SK-N-SH (cell line): ENCODE measurements at regions not wholly inside any gene's neighbourhood (a gene's known extent, or its start where the extent isn't known, plus 50 kb on each side); places are given as distances from the start of the nearest gene placed in this dataset.

Source experiments
- EP300 ChIP-seq, 2 experiments: IDR thresholded peaks; 2 replicates each; pipeline versions ENCODE4 v1.4.0 to v1.6.1; 2012; ENCODE audit warnings: borderline replicate concordance in 1 of 2, low read depth in 1 of 2, low read length in 1 of 2
- EZH2phosphoT487 ChIP-seq: fragments of 200-600 bp; sonication (generic); IDR thresholded peaks from 2 replicates; pipeline ENCODE4 v1.6.1; 2017; ENCODE audit warnings: low read depth, mixed run types, mild to moderate bottlenecking, antibody characterized with exemption, moderate library complexity, borderline replicate concordance
- GABPA ChIP-seq: IDR thresholded peaks from 2 replicates; pipeline ENCODE4 v1.4.0; 2012; ENCODE audit warnings: low read depth, mild to moderate bottlenecking
- JUND ChIP-seq: IDR thresholded peaks from 2 replicates; pipeline ENCODE4 v1.4.0; 2012
- NRF1 ChIP-seq: IDR thresholded peaks from 2 replicates; pipeline ENCODE4 v1.6.1; 2012; ENCODE audit warnings: low read depth, mild to moderate bottlenecking, low read length
- POLR2AphosphoS5 ChIP-seq: IDR thresholded peaks from 2 replicates; pipeline ENCODE4 v1.6.1; 2012; ENCODE audit warnings: low read depth, low read length
- RAD21 ChIP-seq: IDR thresholded peaks from 2 replicates; pipeline ENCODE4 v1.6.1; 2012; ENCODE audit warnings: mild to moderate bottlenecking, low read length
- RFX5 ChIP-seq: IDR thresholded peaks from 2 replicates; pipeline ENCODE4 v1.6.1; 2012; ENCODE audit warnings: mild to moderate bottlenecking, improper control_type of control experiment, low read length
- TF ChIP-seq, protein P1 (sequence below): fragments of 200-600 bp; sonication (generic); IDR thresholded peaks from 2 replicates; pipeline ENCODE4 v1.6.1; 2017; ENCODE audit warnings: antibody characterized with exemption, mild to moderate bottlenecking, moderate library complexity
- TF ChIP-seq, protein P2 (sequence below): fragments of 150-350 bp; IDR thresholded peaks from 2 replicates; pipeline ENCODE4 v1.6.1; 2016; ENCODE audit warnings: mild to moderate bottlenecking, low read depth, low read length
- TF ChIP-seq, protein P3 (sequence below): IDR thresholded peaks from 2 replicates; pipeline ENCODE4 v1.4.0; 2012; ENCODE audit warnings: low read depth, borderline replicate concordance

DNA sequence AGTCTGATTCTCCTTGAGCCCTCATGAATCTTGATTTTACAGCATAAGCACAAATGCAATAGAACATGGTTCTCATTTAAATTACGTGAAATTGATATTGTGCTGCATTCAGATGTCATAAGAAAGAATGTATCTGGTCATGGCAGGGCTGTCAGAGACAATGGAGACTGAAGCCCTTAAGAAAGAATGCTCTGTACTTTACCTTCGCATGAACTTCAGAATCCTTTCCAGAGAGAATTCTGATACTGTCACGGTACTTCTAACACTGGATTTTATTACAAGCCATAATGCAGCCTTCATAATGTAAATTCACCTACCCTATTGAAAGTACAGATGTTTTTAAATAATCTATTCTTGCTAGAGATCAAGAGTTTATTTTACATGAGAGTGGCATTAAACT lies 677.9 kb upstream of the ADGRL3 start:
- TF ChIP-seq EZH2phosphoT487 (no peak), JUND (no peak), RAD21 (no peak), POLR2AphosphoS5 (no peak), RFX5 (no peak), NRF1 (no peak), EP300 (IDR thresholded peaks at IDR 0.05; ENCODE audit: borderline replicate concordance in 1 of 2, low read depth in 1 of 2, low read length in 1 of 2) (no peak), GABPA (no peak)
- TF ChIP-seq, protein P1, sequence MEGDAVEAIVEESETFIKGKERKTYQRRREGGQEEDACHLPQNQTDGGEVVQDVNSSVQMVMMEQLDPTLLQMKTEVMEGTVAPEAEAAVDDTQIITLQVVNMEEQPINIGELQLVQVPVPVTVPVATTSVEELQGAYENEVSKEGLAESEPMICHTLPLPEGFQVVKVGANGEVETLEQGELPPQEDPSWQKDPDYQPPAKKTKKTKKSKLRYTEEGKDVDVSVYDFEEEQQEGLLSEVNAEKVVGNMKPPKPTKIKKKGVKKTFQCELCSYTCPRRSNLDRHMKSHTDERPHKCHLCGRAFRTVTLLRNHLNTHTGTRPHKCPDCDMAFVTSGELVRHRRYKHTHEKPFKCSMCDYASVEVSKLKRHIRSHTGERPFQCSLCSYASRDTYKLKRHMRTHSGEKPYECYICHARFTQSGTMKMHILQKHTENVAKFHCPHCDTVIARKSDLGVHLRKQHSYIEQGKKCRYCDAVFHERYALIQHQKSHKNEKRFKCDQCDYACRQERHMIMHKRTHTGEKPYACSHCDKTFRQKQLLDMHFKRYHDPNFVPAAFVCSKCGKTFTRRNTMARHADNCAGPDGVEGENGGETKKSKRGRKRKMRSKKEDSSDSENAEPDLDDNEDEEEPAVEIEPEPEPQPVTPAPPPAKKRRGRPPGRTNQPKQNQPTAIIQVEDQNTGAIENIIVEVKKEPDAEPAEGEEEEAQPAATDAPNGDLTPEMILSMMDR = no peak
- TF ChIP-seq, protein P2, sequence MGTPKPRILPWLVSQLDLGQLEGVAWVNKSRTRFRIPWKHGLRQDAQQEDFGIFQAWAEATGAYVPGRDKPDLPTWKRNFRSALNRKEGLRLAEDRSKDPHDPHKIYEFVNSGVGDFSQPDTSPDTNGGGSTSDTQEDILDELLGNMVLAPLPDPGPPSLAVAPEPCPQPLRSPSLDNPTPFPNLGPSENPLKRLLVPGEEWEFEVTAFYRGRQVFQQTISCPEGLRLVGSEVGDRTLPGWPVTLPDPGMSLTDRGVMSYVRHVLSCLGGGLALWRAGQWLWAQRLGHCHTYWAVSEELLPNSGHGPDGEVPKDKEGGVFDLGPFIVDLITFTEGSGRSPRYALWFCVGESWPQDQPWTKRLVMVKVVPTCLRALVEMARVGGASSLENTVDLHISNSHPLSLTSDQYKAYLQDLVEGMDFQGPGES = no peak
- TF ChIP-seq, protein P3, sequence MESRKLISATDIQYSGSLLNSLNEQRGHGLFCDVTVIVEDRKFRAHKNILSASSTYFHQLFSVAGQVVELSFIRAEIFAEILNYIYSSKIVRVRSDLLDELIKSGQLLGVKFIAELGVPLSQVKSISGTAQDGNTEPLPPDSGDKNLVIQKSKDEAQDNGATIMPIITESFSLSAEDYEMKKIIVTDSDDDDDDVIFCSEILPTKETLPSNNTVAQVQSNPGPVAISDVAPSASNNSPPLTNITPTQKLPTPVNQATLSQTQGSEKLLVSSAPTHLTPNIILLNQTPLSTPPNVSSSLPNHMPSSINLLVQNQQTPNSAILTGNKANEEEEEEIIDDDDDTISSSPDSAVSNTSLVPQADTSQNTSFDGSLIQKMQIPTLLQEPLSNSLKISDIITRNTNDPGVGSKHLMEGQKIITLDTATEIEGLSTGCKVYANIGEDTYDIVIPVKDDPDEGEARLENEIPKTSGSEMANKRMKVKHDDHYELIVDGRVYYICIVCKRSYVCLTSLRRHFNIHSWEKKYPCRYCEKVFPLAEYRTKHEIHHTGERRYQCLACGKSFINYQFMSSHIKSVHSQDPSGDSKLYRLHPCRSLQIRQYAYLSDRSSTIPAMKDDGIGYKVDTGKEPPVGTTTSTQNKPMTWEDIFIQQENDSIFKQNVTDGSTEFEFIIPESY = no peak
